Stimulated activated naive CD4-positive, alpha-beta T cell treated with Interleukin-2 at 50 U/mL for 16 hours (primary cell): ENCODE measurements at regions not wholly inside any gene's neighbourhood (a gene's known extent, or its start where the extent isn't known, plus 50 kb on each side); places are given as distances from the start of the nearest gene placed in this dataset.
"Not testable (repeated sequence)": the region's sequence is repeated elsewhere in the genome, so short reads cannot be mapped to it uniquely, and the experiment has no call there.

Experiments used
- DNase-seq: peaks from one replicate; lab custom pipeline; 2025; lab: John Stamatoyannopoulos, UW

GRCh38 chr15:31433091-31433490, 106.5 kb downstream of the KLF13 start:
- DNase-seq, result no peak

- DNase-seq, result no peak
Measured at GRCh38 chr15:31433574-31433973, 106.9 kb downstream of the KLF13 start.

GRCh38 chr15:31434275-31434587, 107.6 kb downstream of the KLF13 start:
- DNase-seq, result no peak

GRCh38 chr15:31434588-31435260, 108.1 kb downstream of the KLF13 start:
- peak; percentile 84 for DNase-seq

- peak; percentile 82 for DNase-seq
Measured at GRCh38 chr15:31435261-31435911, 108.8 kb downstream of the KLF13 start.

- peak; percentile 58 for DNase-seq
Measured at GRCh38 chr15:31435912-31436628, 109.4 kb downstream of the KLF13 start.

- peak; percentile 68 for DNase-seq
Measured at GRCh38 chr15:31437686-31438085, 111.1 kb downstream of the KLF13 start.

GRCh38 chr15:31438601-31439265, 112.1 kb downstream of the KLF13 start:
- DNase-seq, result no peak

- DNase-seq, result no peak
Measured at GRCh38 chr15:31439328-31439727, 112.7 kb downstream of the KLF13 start.

GRCh38 chr15:31440216-31440615, 113.6 kb downstream of the KLF13 start:
- not testable (repeated sequence) for DNase-seq

GRCh38 chr15:31440754-31441311, 114.2 kb downstream of the KLF13 start:
- DNase-seq, result peak; percentile 35

GRCh38 chr15:31442226-31442625, 115.6 kb downstream of the KLF13 start:
- no peak for DNase-seq

- no peak for DNase-seq
Measured at GRCh38 chr15:31442699-31443111, 116.1 kb downstream of the KLF13 start.

GRCh38 chr15:31444844-31445243, 118.2 kb downstream of the KLF13 start:
- no peak for DNase-seq

GRCh38 chr15:31446546-31446945, 119.9 kb downstream of the KLF13 start:
- no peak for DNase-seq

GRCh38 chr15:31447931-31448634, 121.4 kb downstream of the KLF13 start:
- DNase-seq, result no peak

- no peak for DNase-seq
Measured at GRCh38 chr15:31448635-31448979, 122.0 kb downstream of the KLF13 start.

- DNase-seq, result no peak
Measured at GRCh38 chr15:31452595-31453557, 126.2 kb downstream of the KLF13 start.

- no peak for DNase-seq
Measured at GRCh38 chr15:31453558-31454318, 127.1 kb downstream of the KLF13 start.

- DNase-seq, result no peak
Measured at GRCh38 chr15:31455499-31455898, 128.9 kb downstream of the KLF13 start.
